ENCODE measurements at regions not wholly inside any gene's neighbourhood (a gene's known extent, or its start where the extent isn't known, plus 50 kb on each side); places are given as distances from the start of the nearest gene placed in this dataset.

DNA sequence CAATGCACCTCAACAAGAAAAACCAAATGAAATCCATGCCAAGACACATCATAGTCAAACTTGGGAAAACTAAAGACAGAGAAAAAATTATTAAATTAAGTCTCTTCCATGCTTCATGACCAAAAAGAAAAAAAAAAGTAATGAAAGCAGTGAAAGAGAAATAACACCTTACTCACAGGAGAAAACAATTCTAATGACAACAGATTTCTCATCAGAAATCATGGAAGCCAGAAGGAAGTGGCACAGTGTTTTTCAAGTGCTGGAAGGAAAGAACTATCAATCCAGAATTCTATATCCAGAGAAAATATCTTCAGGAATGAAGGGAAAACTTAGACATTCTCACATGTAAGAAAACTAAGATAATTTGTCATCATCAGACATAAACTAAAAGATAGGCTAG, 71.1 kb upstream of the NUDT4 start:
- Histone ChIP-seq H3K27me3 (no peaks in the 10 kb centered on the region), H3K36me3 (no peaks in the 10 kb centered on the region), H3K4me3 (no peak overlapping the region), H3K9me3 (no peaks in the 10 kb centered on the region), H3K27ac (no peak overlapping the region), H3K4me1 (no peaks in the 10 kb centered on the region)
- DNase-seq (no peak), ATAC-seq (no peak)
- TF ChIP-seq, protein P1, sequence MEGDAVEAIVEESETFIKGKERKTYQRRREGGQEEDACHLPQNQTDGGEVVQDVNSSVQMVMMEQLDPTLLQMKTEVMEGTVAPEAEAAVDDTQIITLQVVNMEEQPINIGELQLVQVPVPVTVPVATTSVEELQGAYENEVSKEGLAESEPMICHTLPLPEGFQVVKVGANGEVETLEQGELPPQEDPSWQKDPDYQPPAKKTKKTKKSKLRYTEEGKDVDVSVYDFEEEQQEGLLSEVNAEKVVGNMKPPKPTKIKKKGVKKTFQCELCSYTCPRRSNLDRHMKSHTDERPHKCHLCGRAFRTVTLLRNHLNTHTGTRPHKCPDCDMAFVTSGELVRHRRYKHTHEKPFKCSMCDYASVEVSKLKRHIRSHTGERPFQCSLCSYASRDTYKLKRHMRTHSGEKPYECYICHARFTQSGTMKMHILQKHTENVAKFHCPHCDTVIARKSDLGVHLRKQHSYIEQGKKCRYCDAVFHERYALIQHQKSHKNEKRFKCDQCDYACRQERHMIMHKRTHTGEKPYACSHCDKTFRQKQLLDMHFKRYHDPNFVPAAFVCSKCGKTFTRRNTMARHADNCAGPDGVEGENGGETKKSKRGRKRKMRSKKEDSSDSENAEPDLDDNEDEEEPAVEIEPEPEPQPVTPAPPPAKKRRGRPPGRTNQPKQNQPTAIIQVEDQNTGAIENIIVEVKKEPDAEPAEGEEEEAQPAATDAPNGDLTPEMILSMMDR (IDR thresholded peaks at IDR 0.05) = no peak
- intact Hi-C loops (cut with DNase I) = no loop called here

DNA sequence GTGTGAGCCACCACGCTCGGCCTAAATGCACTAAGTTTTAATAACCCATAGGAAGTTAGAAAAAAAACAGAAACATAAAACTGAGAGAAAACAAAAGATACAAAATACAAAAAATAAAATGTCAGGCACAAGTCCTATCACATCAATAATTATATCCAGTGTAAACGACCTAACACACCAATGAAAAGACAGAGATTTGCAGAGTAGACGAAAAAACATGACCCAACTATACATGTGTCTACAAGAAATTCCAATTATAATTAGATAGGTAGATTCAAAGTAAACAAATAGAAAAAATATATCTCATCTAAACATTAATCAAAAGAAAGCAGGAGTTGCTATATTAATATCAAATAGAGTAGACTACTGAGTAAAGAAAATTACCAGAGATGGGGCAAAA, 69.4 kb upstream of the NUDT4 start:
- intact Hi-C loops (cut with DNase I) = no loop called here
- DNase-seq = no peak

DNA sequence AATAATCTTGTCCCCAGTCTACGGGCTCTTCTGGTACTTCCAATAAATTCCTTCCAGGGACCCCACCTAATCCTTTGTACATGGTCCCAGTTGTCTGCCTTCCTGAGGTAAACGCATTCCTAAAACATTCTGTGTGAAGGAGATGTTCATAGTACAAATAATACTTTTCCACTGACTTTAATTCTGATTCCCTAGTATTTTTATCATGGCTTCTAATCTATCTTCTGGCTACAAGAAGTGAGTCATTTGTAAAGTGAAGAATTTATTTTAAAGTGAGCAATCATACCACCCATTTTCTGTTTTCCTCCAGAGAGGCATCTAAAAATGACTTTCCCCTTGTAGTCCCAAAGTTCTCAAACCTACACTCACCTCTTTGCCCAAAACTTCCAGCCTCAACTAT, 65.9 kb upstream of the NUDT4 start:
- no peak overlapping the region for H3K27ac ChIP-seq
- H3K36me3 ChIP-seq = no peaks in the 10 kb centered on the region
- no peaks in the 10 kb centered on the region for H3K9me3 ChIP-seq
- H3K27me3 ChIP-seq = no peaks in the 10 kb centered on the region
- intact Hi-C loops (cut with DNase I) = no loop called here
- DNase-seq (no peak), ATAC-seq (no peak)
- H3K4me1 ChIP-seq = no peaks in the 10 kb centered on the region
- TF ChIP-seq, protein P1 (IDR thresholded peaks at IDR 0.05) = no peak
- H3K4me3 ChIP-seq = no peak overlapping the region

More for the DNA sequence above, 69.4 kb upstream of the NUDT4 start:
- Histone ChIP-seq H3K4me1 (no peaks in the 10 kb centered on the region), H3K4me3 (no peak overlapping the region), H3K9me3 (no peaks in the 10 kb centered on the region), H3K27ac (no peak overlapping the region), H3K27me3 (no peaks in the 10 kb centered on the region), H3K36me3 (no peaks in the 10 kb centered on the region)
- no peak for ATAC-seq
- TF ChIP-seq, protein P1 (IDR thresholded peaks at IDR 0.05) = no peak

DNA sequence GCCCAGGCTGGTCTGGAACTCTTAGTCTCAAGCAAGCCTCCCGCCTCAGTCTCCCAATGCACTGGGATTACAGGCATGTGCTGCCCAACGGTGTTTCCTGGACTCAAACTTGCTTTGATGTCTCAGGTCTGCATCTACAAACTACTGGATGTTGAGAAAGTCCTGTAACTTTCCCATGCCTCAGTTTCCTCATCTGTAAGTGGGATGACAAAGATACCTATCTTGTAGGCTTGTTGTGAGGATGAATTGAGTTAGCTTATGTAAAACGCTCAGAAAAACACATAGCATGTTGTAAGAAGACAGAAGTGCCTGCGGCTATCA, 63.6 kb upstream of the NUDT4 start:
- no peak overlapping the region for H3K27ac ChIP-seq
- no peak overlapping the region for H3K4me3 ChIP-seq
- intact Hi-C loops (cut with DNase I) = no loop called here
- no peaks in the 10 kb centered on the region for H3K36me3 ChIP-seq
- H3K27me3 ChIP-seq = no peaks in the 10 kb centered on the region
- H3K4me1 ChIP-seq = no peaks in the 10 kb centered on the region
- DNase-seq (no peak), ATAC-seq (no peak)
- TF ChIP-seq, protein P1 (IDR thresholded peaks at IDR 0.05) = no peak
- no peaks in the 10 kb centered on the region for H3K9me3 ChIP-seq

DNA sequence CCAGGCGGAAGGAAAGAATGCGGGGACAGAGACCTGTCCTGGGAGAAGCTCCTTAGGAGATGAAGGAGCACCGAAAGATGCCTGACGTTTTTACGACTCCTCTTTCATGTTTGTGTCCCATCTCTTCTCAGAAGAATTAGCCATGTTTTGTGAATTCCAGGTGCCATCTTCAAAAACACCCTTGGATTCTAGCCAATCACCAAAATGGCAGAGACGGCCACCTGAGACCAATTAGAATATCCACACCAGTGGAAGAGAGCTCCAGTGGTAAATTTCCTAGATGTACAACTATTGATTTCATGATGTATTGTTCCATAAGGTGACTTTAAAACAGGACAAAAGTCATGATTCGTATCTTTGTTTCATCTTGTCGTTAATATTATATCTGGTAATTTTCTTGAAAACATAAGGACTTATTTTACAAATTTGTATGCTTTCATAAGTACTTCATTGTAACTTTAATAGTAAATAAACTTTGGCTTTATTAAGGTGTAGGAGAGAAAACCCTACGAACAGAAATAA, 62.3 kb upstream of the NUDT4 start:
- no peaks in the 10 kb centered on the region for H3K27me3 ChIP-seq
- TF ChIP-seq, protein P1 (IDR thresholded peaks at IDR 0.05) = no peak
- no peaks in the 10 kb centered on the region for H3K4me1 ChIP-seq
- no peak overlapping the region for H3K4me3 ChIP-seq
- intact Hi-C loops (cut with DNase I) = no loop called here
- DNase-seq (no peak), ATAC-seq (no peak)
- no peaks in the 10 kb centered on the region for H3K36me3 ChIP-seq
- H3K9me3 ChIP-seq = no peaks in the 10 kb centered on the region
- no peak overlapping the region for H3K27ac ChIP-seq

DNA sequence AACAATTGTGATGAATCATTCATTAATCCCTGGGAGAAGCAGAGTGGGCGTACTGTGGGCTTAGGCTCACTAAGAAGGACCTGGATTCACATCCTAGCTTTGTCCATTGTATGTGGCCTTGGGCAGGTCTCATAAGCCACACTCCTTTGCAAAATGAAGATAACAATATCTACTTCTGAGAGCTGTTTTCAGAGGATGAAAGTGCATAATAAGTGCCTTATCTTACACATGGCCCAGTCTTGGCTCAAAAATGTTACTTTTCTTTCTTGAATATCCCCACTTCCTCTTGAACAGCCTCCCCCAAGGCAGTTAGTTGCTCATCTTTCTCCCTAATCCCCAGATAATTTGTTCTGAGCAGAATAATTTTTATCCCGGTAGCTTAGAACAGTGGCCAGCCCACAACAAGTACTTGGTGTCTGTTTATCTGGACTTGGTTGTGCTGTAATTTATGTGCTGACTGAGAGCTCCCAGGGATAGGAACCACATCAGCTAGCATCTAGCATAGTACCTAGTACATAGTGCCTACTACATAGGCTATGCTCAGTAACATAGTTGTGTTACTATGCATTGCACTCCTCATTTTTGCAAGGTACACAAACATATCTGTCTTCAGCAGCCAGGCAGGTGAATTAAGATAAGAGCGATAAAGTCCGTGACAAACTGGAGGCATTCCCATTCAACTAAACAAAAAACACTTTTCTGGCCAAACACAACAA, 61.7 kb upstream of the NUDT4 start:
- H3K4me1 ChIP-seq = no peaks in the 10 kb centered on the region
- DNase-seq = no peak
- no peaks in the 10 kb centered on the region for H3K36me3 ChIP-seq
- intact Hi-C loops (cut with DNase I) = no loop called here
- TF ChIP-seq, protein P1 (IDR thresholded peaks at IDR 0.05) = no peak
- no peaks in the 10 kb centered on the region for H3K27me3 ChIP-seq
- H3K9me3 ChIP-seq = no peaks in the 10 kb centered on the region
- ATAC-seq = no peak
- no peak overlapping the region for H3K27ac ChIP-seq
- no peak overlapping the region for H3K4me3 ChIP-seq

All from upper lobe of right lung (tissue), 1 donor.